CD1c-positive myeloid dendritic cell (primary cell): ENCODE measurements at regions not wholly inside any gene's neighbourhood (a gene's known extent, or its start where the extent isn't known, plus 50 kb on each side); places are given as distances from the start of the nearest gene placed in this dataset.

Experiments
- DNase-seq: peaks from one replicate; pipeline ENCODE4 v3.0.0-alpha.2; 2016; ENCODE audit errors: extremely low spot score

DNA sequence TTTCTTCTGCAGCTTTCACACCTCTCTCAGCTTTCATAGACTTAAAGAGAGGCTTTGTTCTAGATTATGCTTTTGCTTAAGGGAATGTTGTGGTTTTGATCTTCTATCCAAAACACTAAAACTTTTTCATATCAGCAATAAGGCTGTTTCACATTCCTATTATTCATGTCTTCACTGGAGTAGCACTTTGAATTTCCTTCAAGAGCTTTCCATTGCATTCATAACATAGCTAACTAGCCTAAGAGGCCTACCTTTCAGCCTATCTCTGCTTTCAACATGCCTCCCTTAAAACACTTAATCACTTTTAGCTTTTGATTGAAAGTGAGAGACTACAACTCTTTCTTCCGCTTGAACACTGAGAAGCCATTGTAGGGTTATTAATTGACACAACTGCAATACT lies 1117.0 kb upstream of the PHF14 start:
- no peak for DNase-seq

DNA sequence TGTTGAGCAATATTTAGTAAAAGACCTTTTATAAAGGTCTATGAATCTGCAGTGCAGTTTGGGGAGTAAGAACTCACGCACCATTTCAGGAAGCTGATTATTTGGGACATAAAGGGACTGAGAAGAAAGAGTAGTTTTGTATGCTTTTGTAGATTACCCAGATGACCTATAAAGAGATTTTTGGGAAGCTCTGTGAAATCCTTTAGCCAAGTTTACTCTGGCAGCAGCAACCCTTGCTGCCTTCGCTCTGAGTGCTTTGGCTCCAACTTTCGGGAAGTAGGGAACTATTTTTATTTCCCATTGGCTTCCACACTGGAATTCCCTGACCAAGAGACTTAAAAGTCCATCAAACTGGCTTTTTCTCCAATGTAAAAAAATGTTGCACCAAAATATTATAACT lies 1110.1 kb upstream of the PHF14 start:
- DNase-seq: no peak

DNA sequence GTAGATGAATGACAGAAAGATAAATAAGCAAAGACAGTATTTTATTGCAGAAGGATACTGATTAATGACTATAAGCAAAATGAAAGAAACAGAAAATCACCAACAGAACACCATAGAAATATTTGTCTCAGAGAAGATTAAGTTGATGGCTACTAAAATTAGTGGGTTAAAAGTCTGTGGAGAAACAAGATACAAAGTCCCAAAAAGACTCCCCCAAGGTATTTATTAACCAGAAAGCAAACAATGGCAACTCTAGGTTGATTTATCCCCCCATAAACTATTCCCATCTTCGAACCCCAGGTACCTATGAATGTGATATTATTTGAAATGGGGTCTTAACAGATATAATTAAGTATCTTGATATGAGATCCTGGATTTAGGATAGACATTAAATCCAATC lies 1104.5 kb upstream of the PHF14 start:
- no peak for DNase-seq

DNA sequence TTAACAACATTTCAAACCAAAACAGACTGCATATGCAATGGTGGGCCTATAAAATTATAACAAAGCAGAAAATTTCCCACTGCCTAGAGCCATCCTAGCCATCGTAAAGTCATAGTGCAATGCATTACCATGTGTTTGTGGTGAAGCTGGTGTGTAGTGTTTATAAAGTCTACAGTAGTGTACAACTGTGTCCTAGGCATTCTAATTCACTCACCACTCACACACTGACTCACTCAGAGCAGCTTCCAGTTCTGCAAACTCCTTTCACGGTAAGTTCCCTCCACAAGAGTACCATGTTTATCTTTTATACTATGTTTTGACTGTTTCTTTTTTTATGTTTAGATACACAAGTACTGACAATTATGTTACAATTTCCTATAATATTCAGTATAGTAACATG lies 1104.1 kb upstream of the PHF14 start:
- DNase-seq: no peak

DNA sequence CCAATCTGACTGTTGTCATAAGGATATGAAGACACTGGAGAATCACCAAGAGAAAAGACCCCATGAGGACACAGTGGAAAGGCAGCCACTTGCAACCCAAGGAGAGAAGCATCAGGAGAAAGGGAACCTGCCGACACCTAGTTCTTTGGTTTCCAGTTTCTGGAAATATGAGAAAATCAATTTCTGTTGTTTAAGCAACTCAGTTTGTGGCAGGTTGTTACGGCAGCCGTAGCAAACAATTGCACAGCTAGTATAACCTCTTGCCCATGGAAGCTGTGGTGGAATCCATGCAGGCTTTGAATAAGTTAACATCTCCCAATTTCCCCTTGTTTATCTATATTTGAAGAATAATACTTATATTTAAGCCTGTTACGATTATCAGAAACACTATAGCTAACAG lies 1103.0 kb upstream of the PHF14 start:
- DNase-seq: no peak

DNA sequence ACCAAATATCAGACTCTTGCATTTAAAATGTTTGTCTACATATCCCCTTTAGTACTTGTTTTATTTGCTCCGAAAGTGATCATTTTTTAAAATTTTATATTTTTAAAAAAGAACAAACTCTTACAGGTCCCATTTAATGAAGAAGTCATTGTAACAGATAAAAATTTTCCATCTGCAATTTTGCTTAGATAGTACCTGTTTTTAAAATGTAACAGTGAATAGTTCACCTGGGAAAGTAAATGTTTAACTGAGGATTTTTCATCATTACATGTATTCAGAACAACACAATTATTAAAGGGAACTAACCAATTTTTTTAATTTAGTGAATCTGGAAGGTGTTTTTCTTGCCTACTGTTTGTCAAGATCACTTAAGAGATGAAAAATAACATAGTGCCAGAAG lies 1099.5 kb upstream of the PHF14 start:
- DNase-seq: no peak

DNA sequence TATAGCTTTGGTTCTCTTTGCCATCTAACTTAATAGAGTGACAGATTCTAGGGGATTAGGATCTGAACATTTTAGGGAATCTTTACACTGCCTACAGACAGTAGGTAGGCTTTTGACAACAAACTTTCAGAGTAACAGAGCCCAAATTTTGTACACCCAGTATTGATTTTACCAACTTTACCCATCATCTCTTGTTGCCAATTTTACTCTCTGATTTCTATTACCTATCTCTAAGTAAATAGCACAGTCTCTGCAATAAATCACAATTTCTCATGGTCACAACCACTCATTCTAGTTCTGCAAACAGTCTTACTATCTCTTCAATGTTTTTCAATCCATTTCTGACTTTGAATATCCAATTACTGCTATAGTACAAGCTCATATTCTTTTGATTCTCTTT lies 1097.6 kb upstream of the PHF14 start:
- no peak for DNase-seq

DNA sequence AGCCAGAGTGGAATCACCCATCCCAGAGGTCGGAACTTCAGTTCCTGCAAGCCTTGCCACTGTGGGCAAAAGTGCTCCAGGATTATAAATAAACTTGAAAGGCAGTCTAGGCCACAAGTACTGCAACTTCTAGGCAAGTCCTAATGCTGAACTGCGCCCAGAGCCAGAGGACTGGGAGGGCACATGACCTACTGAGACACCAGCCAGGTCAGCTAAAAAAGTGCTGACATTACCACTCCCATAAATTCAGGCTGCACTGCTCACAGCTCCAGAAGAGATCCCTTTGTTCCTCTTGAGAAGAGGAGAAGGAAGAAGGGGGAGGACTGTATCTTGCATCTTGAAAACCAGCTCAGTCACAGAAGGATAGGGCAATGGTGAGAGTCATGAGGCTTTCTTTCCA lies 1084.1 kb upstream of the PHF14 start:
- no peak for DNase-seq

DNA sequence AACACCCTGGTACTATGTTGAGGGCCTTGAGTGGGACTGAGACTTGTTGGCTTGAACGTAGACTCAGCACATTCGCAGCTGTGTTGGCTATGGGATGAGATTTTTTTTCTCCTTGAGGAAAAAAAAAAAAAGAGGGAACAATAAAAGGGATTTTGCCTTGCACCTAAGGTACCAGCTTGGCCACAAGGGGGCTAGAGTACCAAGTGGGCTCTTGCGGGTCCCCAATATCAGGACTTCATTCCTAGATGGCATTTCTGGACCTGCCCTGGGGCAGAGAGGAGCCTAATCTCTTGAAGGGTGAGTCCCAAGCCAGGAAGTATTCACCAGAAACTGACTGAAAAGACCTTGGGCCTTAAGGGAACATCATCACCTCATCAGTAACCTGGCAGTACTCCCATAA lies 1083.6 kb upstream of the PHF14 start:
- DNase-seq: no peak

DNA sequence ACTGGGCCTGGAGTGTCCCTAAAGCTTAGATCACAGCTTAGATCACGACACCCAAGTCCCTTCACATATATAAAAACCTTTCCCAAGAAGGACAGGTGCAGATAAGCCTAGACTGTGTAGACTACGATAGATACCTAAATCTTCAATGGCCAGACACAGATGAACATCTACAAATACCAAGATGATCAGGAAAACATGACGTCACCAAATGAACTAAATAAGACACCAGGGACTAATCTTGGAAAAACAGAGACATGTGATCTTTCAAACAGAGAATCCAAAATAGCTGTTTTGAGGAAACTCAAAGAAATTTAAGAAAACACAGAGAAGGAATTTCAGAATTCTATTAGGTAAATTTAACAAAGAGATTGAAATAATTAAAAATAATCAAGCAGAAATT lies 1082.6 kb upstream of the PHF14 start:
- no peak for DNase-seq

DNA sequence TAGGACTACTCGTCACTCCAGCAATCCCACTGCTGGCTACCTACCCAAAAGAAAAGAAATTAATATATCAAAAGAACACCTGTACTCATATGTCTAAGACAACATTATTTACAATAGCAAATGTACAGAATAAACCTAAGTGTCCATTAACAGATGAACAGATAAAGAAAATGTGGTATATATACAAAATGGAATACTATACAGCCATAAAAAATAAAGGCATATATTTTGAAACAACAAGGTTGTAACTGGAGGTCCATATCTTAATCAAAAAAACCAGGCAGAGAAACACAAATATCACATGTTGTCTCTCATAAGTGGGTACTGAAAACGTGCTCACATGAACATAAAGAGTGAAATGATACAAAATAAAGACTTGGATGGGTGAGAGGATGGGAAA lies 1073.3 kb upstream of the PHF14 start:
- no peak for DNase-seq

DNA sequence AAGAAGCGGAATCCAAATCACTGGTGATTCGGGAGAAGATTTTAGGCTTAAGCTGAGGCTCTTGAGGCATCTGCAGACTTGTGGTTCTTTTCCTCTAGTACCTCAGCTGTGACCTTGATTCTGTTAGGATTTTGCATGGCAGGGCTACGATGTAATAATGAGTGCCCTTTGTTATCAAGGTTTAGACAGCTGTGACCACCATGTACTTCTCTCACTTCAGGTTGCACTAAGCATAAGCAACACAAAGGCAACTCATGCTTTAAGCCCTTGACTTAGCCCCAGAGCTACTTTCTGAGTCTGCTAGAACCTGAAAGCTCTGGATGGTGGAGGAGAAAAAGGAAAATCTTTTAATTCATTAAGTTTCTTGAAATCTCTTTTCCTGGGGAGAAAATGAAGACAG lies 1052.3 kb upstream of the PHF14 start:
- no peak for DNase-seq

DNA sequence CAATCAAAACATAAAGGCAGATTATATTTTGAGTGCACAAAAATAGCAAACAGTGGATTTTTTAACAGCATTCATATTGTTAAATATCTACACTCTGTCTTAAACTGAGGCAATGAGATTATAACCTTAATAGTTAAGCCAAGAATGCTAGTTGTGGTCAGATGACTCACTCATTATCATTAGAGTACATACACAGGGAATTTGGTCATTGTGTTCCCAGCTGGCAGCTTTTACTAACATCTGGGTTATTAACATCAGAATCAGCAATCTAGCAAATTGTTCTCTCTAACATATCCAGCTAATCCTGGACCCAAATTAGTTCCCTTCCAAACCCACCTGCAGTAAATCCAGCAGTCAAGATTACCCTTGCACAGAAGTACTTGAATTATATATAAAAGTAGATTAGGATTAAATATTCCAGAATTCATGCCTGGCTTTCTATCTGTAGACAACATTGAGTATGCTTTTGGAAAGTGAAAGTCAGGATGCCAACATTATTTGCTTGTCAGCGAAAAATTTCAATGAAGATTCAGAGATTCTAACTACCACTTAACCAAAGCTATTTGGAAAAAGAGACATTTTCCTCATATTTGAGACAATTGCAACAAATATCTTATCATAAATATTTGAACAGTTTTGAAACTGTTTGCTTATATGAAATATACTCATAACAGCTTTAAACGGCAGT lies 1035.6 kb upstream of the PHF14 start:
- no peak for DNase-seq

DNA sequence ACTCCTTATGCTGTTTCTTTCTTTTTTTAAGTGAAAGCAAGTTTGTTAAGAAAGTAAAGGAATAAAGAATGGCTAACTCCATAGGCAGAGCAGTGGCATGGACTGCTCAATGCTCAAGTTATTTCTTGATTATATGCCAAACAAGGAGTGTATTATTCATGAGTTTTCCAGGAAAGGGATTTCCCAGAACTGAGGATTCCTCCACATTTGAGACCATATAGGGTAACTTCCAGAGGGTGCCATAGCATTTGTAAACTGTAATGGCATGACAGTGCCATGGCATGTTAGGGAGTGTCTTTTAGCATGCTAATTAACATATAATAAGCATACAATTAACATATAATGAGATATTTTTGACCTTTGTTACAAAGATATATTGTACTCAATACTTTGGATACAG lies 1034.5 kb upstream of the PHF14 start:
- DNase-seq: no peak

DNA sequence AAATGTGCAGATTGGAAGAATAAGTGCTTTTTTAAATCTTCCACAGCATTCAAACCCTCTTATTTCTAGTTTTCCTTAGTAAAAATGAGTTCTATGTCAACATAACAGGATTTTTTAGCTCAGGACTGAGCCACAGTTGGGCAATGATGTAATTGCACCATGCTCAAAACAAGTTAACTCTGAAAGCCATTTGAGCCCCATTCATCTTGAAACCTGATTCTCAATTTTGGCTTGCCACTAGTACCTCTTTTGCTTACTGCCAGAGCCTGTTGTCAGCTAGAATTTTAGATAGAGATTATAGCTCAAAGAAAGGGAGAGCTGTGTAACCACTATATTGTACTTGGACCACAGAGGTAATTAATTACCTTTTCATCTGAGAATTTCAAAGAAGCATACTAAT lies 1028.5 kb upstream of the PHF14 start:
- no peak for DNase-seq

DNA sequence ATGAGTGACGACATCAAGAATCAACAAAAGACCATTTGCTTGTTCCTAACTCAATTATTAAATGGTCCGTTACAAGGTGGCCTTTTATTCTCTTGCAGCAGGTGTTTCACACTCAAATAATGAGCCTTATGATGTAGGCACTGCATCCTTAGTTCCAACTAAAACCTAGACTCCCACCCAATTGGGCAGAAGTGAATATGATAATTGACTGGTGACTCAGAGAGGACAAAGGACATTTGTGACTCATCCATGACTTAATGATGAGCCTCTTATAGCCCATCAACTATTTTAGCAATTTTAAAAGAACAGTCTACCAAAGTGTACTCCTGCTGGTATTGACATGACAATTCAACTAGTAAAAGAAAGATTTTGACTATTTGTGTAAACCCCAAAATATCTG lies 1027.8 kb upstream of the PHF14 start:
- no peak for DNase-seq

DNA sequence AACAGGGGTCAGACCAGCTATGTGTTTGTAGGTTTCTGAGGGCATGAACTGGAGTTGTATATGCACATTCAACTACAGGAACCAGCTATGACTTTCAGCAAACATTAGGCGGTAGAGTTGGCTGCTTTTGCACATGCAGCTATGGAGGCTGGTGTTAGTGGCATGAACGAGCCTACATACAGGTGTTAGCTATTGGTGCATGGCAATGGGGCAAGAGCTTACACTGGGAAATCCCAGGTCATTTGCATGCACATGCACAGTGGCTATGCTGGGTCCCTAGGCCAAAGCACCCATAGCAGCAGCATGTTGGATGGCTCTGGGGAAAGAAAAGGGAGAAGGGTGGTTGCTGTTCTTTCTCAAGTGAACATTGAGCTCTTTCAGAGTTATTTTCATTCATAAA lies 1018.5 kb upstream of the PHF14 start:
- no peak for DNase-seq

DNA sequence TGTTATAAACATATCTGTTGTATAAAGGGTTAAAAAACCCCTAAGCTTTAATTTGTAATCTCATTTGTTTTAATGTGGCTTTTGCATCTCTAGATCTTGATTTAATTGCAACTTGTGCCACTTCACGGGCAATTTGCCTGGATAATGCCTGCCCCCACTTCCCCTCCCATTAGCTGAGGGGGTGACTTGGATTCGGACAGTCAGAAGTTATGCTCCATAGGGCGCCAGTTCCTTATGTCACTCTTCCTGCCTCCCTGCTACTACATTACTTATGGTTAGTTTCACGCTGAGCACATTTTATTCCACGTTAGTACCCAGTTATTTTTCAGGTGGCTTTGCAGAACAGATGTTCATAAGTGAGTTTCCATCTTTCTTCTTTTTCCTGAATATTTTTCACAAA lies 1015.2 kb upstream of the PHF14 start:
- no peak for DNase-seq

DNA sequence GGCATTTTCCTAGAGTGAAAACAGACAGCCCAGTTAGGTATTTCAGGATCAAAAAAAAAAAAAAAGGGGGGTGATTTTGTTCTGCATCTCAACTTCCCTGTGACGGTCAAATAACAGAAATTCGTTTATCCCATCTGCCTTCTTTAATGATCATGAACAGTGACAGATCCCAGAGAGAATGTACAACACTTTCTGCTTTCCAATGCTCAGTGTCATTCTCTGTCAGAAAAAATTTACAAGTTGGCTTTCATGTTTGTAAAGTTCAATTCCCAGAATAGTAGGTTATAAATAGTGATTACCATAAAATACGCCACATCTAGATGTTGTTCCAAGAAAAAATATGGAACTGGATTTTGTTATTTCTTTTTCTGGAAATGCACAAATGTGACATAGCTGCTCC lies 1013.2 kb upstream of the PHF14 start:
- no peak for DNase-seq

DNA sequence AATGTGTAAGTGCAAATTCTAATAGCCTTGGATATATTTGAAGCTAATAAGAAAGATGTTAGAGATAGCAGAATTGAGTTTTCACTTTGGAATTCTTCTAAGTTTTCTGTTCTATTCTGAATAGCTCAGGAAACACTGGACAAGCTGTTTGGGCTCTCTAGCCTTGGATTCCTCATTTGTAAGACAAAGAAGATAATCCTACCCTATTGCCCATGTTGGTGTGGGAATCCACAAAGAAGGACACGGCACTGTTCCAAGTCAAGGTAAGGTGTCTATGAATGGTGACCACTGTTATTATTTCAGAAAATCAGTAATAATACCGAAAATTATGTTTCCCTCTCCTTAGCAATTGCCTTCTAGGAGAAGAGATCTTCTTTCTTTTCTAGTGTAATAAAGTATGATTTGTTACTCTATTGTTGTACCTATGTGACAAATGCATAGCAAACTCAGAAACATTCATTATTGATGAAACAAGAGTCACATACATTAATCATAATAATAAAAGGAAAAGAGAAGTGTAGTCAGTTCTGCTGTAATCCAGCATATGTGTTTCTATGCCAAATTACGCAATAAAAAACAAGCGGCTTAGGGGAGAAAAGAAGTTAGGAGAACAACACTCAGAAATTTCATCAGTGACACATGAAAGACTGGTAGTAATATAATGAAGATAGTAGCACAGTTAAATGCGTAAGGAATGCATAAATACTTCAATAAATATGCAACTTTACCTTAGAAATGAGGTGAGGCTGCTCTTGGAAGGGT lies 1012.3 kb upstream of the PHF14 start:
- DNase-seq: no peak

DNA sequence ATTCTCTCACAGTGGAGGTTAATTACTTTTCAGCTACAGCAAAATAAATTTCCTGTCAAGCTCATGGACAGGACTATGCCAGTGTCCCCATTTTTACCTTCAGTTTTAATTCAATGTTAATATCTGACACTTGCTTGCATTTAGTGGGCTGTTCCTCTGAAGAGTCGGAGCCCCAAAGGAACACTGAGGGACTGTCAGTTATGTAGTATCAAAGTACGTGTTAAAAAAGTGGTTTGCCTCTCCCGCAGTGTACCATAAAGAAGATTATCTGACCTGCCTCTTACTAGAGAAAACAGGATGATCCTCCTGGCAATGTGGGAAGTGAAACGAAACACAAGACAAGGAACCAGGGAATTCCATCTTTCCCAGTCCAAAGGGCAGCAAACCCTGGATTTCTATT lies 1010.9 kb upstream of the PHF14 start:
- DNase-seq: no peak

DNA sequence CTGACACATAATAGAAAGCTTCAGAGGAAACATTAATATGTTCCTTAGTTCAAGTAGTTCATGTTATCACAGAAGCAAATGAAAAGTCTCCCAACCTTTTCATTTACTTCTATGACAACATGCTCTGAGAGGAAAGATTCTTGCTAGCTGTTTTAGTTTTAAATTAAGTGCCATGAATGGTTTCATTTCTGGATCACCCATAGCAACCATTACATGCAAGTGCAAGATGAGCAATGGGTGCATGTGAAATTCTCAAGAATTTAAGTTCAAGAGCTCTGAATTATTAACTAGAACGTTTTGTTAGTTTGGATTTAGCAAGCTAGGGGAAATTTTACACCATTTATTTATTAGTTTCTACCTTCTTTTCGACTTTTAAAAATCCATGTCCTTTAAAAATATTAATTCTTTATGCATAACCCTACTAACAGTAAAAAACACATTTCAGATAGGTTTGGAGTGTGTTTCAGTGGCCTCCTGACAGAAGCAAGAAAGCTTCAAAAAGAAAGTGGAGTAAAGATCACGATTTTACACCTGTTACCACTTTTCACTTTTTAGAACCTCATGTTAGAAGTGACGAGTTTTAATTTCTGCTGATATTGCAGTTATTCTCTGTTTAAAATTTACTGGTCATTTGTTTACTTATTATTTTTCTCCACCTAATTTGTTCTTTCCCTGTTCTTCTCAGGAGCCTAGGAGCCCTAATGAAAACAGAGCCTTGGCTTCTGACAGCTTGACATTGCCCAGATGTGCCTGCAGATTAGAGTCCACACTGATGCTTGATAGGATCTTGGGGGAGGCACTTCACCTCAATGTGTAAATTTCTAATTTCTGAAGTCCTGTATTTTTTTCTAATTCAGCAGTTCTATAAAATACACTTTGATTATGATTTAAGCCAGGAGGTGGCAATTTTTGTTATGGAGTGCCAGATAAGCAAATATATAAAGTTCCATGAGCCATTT lies 995.3 kb upstream of the PHF14 start:
- no peak for DNase-seq
